NCI-H1436 treated with DMSO at 0.1 percent for 48 hours (cell line): ENCODE measurements at regions not wholly inside any gene's neighbourhood (a gene's known extent, or its start where the extent isn't known, plus 50 kb on each side); places are given as distances from the start of the nearest gene placed in this dataset.
"Not testable (repeated sequence)": the region's sequence is repeated elsewhere in the genome, so short reads cannot be mapped to it uniquely, and the experiment has no call there.

ENCODE experiments used
- DNase-seq: peaks from one replicate; lab custom pipeline; 2025; lab: John Stamatoyannopoulos, UW

GRCh38 chr4:115456231-115456630, 342.8 kb upstream of the NDST4 start:
- DNase-seq = no peak

GRCh38 chr4:115454228-115454627, 340.8 kb upstream of the NDST4 start:
- DNase-seq = no peak

DNA sequence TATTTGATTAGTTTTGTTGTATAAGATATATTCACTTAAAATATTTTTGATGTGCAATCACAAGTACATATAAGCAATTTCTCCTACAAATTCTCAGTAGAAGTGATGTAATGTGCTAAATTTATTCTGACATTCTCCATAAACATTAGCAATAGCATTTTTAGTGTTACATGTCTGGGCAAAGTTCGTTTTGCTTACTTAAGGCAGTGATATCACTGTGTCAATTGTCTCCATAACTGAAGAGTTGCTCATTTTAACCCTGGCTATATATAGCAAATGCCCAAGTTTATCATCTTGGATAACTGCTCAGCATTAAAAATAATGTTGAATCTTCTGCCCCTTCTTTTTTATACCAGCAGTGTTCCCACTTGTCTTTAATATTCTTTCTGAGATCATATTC, 340.0 kb upstream of the NDST4 start:
- no peak for DNase-seq

DNA sequence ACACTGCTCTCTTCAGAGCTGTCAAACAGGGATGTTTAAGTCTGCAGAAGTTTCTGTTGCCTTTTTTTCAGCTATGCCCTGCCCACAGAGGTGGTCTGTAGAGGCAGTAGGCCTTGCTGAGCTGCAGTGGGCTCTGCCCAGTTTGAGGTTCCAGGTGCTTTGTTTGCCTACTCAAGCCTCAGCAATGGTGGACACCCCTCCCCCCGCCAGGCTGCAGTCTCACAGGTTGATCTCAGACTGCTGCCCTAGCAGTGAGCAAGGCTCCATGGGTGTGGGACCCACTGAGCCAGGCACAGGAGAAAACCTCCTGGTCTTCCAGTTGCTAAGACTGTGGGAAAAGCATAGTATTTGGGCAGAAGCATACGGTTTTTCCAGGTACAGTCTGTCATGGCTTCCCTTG, 338.8 kb upstream of the NDST4 start:
- DNase-seq = not testable (repeated sequence)

DNA sequence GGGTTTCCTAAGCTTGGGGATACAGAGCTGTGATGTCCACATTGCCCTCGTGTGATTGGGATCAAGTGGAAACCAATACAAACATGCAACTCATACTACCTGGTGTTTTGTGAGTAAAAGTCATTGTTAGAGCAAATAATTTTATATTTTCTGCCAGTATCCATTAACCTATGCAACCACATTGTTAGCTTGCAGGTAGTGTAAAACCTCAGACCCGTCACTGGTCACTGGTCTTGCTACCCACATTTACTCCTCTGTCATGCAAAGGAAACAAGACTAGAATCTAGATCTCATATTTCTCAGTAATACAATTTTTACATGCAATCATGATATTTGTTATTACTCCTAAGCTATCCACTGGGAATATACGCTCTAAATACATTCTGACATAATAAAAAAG, 324.3 kb upstream of the NDST4 start:
- no peak for DNase-seq

GRCh38 chr4:115433491-115433890, 320.1 kb upstream of the NDST4 start:
- no peak for DNase-seq

DNA sequence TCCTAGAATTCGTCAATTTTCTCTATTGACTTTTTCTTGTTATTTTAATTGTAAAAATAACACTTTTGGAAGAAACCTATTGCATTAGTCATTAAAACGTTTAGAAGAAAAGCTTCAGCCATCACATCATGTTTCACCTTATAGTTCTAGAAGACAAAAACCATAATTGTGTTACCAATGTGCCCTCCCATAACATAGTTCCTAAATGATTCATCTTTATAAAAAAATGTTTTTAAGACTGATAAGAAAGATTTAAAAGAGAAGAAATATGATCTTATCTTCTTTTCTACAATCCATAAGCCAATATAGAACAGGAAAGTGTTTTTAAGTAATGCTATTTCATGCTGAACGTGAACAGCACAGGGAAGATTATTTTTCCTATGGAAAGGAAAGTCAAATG, 316.6 kb upstream of the NDST4 start:
- DNase-seq = no peak

- no peak for DNase-seq
Measured at GRCh38 chr4:115428455-115428854, 315.0 kb upstream of the NDST4 start.

GRCh38 chr4:115424852-115425251, 311.4 kb upstream of the NDST4 start:
- no peak for DNase-seq

GRCh38 chr4:115418635-115419396, 305.4 kb upstream of the NDST4 start:
- no peak for DNase-seq

GRCh38 chr4:115396034-115396433, 282.6 kb upstream of the NDST4 start:
- DNase-seq = no peak

- no peak for DNase-seq
Measured at GRCh38 chr4:115376866-115377265, 263.4 kb upstream of the NDST4 start.

- no peak for DNase-seq
Measured at GRCh38 chr4:115374621-115375020, 261.2 kb upstream of the NDST4 start.

- no peak for DNase-seq
Measured at GRCh38 chr4:115370490-115370889, 257.1 kb upstream of the NDST4 start.

- no peak for DNase-seq
Measured at GRCh38 chr4:115370012-115370411, 256.6 kb upstream of the NDST4 start.

DNA sequence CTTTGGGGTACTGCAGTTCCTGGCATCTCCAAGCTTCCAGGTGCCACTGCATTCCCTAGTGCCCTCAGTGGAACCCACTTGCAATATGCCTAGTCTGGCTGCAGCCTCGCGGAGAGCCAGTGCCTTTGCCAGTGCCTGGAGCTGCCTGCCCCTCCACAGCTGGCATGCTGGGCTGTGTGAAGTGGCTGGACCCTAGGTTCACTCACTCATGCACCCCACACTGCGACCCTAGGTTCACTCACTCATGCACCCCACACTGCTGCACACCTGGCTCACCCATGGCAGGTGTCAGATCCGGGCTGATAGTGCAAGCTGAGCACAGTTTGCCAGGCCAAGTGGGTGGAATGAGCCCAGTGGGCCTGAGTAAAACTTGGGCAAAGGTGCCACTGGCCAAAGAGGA, 253.0 kb upstream of the NDST4 start:
- DNase-seq = no peak

GRCh38 chr4:115365185-115365584, 251.8 kb upstream of the NDST4 start:
- no peak for DNase-seq

- no peak for DNase-seq
Measured at GRCh38 chr4:115361781-115362180, 248.4 kb upstream of the NDST4 start.

DNA sequence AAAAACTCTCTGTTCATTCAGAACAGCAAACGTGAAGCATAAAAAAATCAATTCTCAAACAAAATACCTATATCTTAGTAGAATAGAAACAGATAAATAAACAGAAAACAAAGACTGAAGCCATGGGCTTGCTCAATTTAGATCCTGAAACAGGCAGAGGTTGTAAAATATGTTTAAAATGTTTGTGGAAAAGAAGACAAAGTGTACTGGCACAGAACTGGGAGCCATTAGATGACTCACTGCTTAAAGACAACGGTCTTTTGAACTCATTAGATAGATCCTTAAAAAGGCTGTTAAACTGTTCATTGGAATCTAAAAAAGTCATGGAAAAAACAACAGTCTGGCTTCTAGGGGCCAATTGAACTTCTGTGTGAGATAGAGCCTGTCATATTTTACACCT, 247.0 kb upstream of the NDST4 start:
- no peak for DNase-seq

- DNase-seq = no peak
Measured at GRCh38 chr4:115357776-115358175, 244.4 kb upstream of the NDST4 start.

DNA sequence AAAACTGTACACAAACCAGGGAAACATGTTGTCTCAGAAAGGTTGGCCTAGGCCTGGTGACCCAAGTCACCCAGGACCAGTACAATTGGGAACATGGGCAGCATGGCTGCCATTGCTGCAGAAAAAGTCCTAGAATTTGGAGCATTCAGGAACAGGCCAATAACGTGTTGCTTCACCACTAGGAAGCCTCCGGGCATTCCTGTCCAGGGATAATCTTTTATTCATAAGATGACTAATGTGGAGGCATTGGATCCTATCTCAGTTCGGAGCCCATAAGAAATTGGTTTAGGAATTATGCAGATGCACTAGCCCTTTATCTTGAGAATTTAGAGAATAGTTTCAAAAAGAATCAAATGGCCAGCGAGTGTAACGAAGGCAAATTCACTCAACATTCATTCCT, 242.8 kb upstream of the NDST4 start:
- DNase-seq = no peak

GRCh38 chr4:115355329-115355728, 241.9 kb upstream of the NDST4 start:
- no peak for DNase-seq

GRCh38 chr4:115353370-115353769, 239.9 kb upstream of the NDST4 start:
- DNase-seq = no peak

DNA sequence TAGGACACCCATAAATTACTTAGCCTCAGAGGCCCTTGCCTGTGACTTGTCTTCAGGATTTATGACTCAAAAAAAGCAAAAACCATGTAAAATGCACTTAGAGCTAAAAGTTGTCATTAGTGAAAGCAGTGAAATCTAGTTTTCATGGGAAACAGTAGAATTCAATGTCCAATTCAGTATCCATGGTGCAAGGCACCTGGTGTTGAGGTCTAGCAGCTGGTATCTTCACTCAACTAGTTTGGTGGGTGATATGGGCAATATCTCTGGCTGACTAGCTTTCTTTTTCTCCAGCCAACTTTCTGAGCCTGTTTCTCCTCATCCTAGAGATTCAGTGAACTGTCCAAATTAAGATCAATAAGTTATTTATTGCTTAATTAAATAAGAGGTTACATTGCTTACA, 229.8 kb upstream of the NDST4 start:
- no peak for DNase-seq
